ENCODE measurements at regions not wholly inside any gene's neighbourhood (a gene's known extent, or its start where the extent isn't known, plus 50 kb on each side); places are given as distances from the start of the nearest gene placed in this dataset.

- TF ChIP-seq EZH2 (IDR thresholded peaks at IDR 0.05; ENCODE audit: borderline replicate concordance) = no peak
- no peak for TF ChIP-seq CTCF (IDR thresholded peaks at IDR 0.05; ENCODE audit: poor library complexity)
Measured at GRCh38 chr3:40618158-40618557, 93.4 kb downstream of the ZNF621 start.

All from hepatocyte (in vitro differentiated cells).